ENCODE measurements at regions not wholly inside any gene's neighbourhood (a gene's known extent, or its start where the extent isn't known, plus 50 kb on each side); places are given as distances from the start of the nearest gene placed in this dataset.

- intact Hi-C loops (cut with DNase I) = no loop called here
- H3K27ac ChIP-seq = no peak overlapping the region
- no peaks in the 10 kb centered on the region for H3K4me1 ChIP-seq
- no peak for TF ChIP-seq CTCF (IDR thresholded peaks at IDR 0.05)
- no peak overlapping the region for H3K9ac ChIP-seq (ENCODE audit: low read depth in 2 of 2, low read length in 2 of 2)
- H3K36me3 ChIP-seq = no peaks in the 10 kb centered on the region
- DNase-seq = no peak
- H3K27me3 ChIP-seq = no peaks in the 10 kb centered on the region
- no peaks in the 10 kb centered on the region for H3K9me3 ChIP-seq
- no peak overlapping the region for H3K4me3 ChIP-seq
Measured at GRCh38 chr4:93888308-93888707, 59.8 kb downstream of the ATOH1 start.

- no peak for TF ChIP-seq CTCF (IDR thresholded peaks at IDR 0.05)
- Histone ChIP-seq H3K27me3 (no peaks in the 10 kb centered on the region), H3K4me3 (no peak overlapping the region), H3K27ac (no peak overlapping the region), H3K4me1 (no peaks in the 10 kb centered on the region), H3K9ac (ENCODE audit: low read depth in 2 of 2, low read length in 2 of 2) (no peak overlapping the region), H3K36me3 (no peaks in the 10 kb centered on the region), H3K9me3 (no peaks in the 10 kb centered on the region)
- DNase-seq = no peak
- intact Hi-C loops (cut with DNase I) = no loop called here
Measured at GRCh38 chr4:93888768-93889167, 60.2 kb downstream of the ATOH1 start.

- intact Hi-C loops (cut with DNase I) = loop anchor here (10.0 kb wide), 1 partner anchor 96 kb away; no protein-coding TSS in a partner anchor
- H3K4me1 ChIP-seq = no peaks in the 10 kb centered on the region
- H3K36me3 ChIP-seq = no peaks in the 10 kb centered on the region
- no peak for TF ChIP-seq CTCF (IDR thresholded peaks at IDR 0.05)
- no peaks in the 10 kb centered on the region for H3K9me3 ChIP-seq
- no peaks in the 10 kb centered on the region for H3K27me3 ChIP-seq
- no peak for DNase-seq
- no peak overlapping the region for H3K4me3 ChIP-seq
- no peak overlapping the region for H3K27ac ChIP-seq
- H3K9ac ChIP-seq (ENCODE audit: low read depth in 2 of 2, low read length in 2 of 2) = no peak overlapping the region
Measured at GRCh38 chr4:93891244-93891643, 62.7 kb downstream of the ATOH1 start.

- H3K27ac ChIP-seq = peak overlapping the region; percentile 9
- intact Hi-C loops (cut with DNase I) = loop anchor here (10.0 kb wide), 1 partner anchor 100 kb away; no protein-coding TSS in a partner anchor
- H3K4me1 ChIP-seq = no peaks in the 10 kb centered on the region
- no peak overlapping the region for H3K4me3 ChIP-seq
- no peak for TF ChIP-seq CTCF (IDR thresholded peaks at IDR 0.05)
- no peaks in the 10 kb centered on the region for H3K27me3 ChIP-seq
- no peak for DNase-seq
- H3K9ac ChIP-seq (ENCODE audit: low read depth in 2 of 2, low read length in 2 of 2) = no peak overlapping the region
- H3K9me3 ChIP-seq = no peaks in the 10 kb centered on the region
- no peaks in the 10 kb centered on the region for H3K36me3 ChIP-seq
Measured at GRCh38 chr4:93894995-93895394, 66.4 kb downstream of the ATOH1 start.

GRCh38 chr4:93896516-93896915 is 68.0 kb downstream of the ATOH1 start:
- Histone ChIP-seq H3K9ac (ENCODE audit: low read depth in 2 of 2, low read length in 2 of 2) (no peak overlapping the region), H3K9me3 (no peaks in the 10 kb centered on the region)
- intact Hi-C loops (cut with DNase I) = loop anchor here (10.0 kb wide), 1 partner anchor 102 kb away; no protein-coding TSS in a partner anchor

More at GRCh38 chr4:93896516-93896915, 68.0 kb downstream of the ATOH1 start:
- Histone ChIP-seq H3K27me3 (no peaks in the 10 kb centered on the region), H3K4me1 (no peaks in the 10 kb centered on the region), H3K36me3 (no peaks in the 10 kb centered on the region), H3K4me3 (no peak overlapping the region), H3K27ac (no peak overlapping the region)
- no peak for TF ChIP-seq CTCF (IDR thresholded peaks at IDR 0.05)
- DNase-seq = no peak

All from colonic mucosa (tissue), 4 donors.